HL-60 (cell line): ENCODE measurements at regions not wholly inside any gene's neighbourhood (a gene's known extent, or its start where the extent isn't known, plus 50 kb on each side); places are given as distances from the start of the nearest gene placed in this dataset.

Experiments used
- POLR2AphosphoS5 ChIP-seq: IDR thresholded peaks from 2 replicates; pipeline ENCODE4 v1.6.1; 2012; ENCODE audit warnings: low read depth
- TF ChIP-seq, protein P1 (sequence below): IDR thresholded peaks from one replicate; pipeline ENCODE4 v1.5.1; 2011; ENCODE audit warnings: low read length, control low read depth, inconsistent platforms; ENCODE audit not compliant: insufficient read depth
- TF ChIP-seq, protein P2 (sequence below): IDR thresholded peaks from 2 replicates; pipeline ENCODE4 v1.6.1; 2012; ENCODE audit warnings: low read depth; ENCODE audit not compliant: insufficient replicate concordance

GRCh38 chr2:76275788-76276187, 565.1 kb upstream of the GCFC2 start:
- TF ChIP-seq POLR2AphosphoS5, result no peak
- TF ChIP-seq, protein P1, sequence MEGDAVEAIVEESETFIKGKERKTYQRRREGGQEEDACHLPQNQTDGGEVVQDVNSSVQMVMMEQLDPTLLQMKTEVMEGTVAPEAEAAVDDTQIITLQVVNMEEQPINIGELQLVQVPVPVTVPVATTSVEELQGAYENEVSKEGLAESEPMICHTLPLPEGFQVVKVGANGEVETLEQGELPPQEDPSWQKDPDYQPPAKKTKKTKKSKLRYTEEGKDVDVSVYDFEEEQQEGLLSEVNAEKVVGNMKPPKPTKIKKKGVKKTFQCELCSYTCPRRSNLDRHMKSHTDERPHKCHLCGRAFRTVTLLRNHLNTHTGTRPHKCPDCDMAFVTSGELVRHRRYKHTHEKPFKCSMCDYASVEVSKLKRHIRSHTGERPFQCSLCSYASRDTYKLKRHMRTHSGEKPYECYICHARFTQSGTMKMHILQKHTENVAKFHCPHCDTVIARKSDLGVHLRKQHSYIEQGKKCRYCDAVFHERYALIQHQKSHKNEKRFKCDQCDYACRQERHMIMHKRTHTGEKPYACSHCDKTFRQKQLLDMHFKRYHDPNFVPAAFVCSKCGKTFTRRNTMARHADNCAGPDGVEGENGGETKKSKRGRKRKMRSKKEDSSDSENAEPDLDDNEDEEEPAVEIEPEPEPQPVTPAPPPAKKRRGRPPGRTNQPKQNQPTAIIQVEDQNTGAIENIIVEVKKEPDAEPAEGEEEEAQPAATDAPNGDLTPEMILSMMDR, result no peak
- TF ChIP-seq, protein P2, sequence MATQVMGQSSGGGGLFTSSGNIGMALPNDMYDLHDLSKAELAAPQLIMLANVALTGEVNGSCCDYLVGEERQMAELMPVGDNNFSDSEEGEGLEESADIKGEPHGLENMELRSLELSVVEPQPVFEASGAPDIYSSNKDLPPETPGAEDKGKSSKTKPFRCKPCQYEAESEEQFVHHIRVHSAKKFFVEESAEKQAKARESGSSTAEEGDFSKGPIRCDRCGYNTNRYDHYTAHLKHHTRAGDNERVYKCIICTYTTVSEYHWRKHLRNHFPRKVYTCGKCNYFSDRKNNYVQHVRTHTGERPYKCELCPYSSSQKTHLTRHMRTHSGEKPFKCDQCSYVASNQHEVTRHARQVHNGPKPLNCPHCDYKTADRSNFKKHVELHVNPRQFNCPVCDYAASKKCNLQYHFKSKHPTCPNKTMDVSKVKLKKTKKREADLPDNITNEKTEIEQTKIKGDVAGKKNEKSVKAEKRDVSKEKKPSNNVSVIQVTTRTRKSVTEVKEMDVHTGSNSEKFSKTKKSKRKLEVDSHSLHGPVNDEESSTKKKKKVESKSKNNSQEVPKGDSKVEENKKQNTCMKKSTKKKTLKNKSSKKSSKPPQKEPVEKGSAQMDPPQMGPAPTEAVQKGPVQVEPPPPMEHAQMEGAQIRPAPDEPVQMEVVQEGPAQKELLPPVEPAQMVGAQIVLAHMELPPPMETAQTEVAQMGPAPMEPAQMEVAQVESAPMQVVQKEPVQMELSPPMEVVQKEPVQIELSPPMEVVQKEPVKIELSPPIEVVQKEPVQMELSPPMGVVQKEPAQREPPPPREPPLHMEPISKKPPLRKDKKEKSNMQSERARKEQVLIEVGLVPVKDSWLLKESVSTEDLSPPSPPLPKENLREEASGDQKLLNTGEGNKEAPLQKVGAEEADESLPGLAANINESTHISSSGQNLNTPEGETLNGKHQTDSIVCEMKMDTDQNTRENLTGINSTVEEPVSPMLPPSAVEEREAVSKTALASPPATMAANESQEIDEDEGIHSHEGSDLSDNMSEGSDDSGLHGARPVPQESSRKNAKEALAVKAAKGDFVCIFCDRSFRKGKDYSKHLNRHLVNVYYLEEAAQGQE, result no peak
